ENCODE measurements at regions not wholly inside any gene's neighbourhood (a gene's known extent, or its start where the extent isn't known, plus 50 kb on each side); places are given as distances from the start of the nearest gene placed in this dataset.

- TF ChIP-seq CTCF (conservative IDR thresholded peaks at IDR 0.05 in 1 of 2, IDR thresholded peaks at IDR 0.05 in 1 of 2; ENCODE audit: low read depth in 1 of 2, low read length in 2 of 2) (no peak), EZH2 (IDR thresholded peaks at IDR 0.05; ENCODE audit: low read length, missing control alignments) (no peak)
Measured at GRCh38 chr2:224309176-224309575, 92.7 kb downstream of the FAM124B start.

Measured in fibroblast of lung (primary cell).